ENCODE measurements at regions not wholly inside any gene's neighbourhood (a gene's known extent, or its start where the extent isn't known, plus 50 kb on each side); places are given as distances from the start of the nearest gene placed in this dataset.
A peak's percentile ranks its signal among the peaks of the same experiment; 100 is the strongest.

- H3K36me3 ChIP-seq (ENCODE audit: insufficient read depth): no peaks in the 10 kb centered on the region
- H3K9ac ChIP-seq: no peak overlapping the region
- no peaks in the 10 kb centered on the region for H4K20me1 ChIP-seq (ENCODE audit: insufficient read depth)
- H3K4me1 ChIP-seq (ENCODE audit: low read depth, poor library complexity, severe bottlenecking): no peaks in the 10 kb centered on the region
- H3K79me2 ChIP-seq (ENCODE audit: insufficient read depth, low read depth): no peaks in the 10 kb centered on the region
- no peak overlapping the region for H2AFZ ChIP-seq (ENCODE audit: low read depth)
- no peak overlapping the region for H3K4me2 ChIP-seq
- H3K4me3 ChIP-seq (IDR thresholded peaks at IDR 0.05; ENCODE audit: insufficient read depth, low read depth, low read length): no peak overlapping the region
- TF ChIP-seq, protein P1, sequence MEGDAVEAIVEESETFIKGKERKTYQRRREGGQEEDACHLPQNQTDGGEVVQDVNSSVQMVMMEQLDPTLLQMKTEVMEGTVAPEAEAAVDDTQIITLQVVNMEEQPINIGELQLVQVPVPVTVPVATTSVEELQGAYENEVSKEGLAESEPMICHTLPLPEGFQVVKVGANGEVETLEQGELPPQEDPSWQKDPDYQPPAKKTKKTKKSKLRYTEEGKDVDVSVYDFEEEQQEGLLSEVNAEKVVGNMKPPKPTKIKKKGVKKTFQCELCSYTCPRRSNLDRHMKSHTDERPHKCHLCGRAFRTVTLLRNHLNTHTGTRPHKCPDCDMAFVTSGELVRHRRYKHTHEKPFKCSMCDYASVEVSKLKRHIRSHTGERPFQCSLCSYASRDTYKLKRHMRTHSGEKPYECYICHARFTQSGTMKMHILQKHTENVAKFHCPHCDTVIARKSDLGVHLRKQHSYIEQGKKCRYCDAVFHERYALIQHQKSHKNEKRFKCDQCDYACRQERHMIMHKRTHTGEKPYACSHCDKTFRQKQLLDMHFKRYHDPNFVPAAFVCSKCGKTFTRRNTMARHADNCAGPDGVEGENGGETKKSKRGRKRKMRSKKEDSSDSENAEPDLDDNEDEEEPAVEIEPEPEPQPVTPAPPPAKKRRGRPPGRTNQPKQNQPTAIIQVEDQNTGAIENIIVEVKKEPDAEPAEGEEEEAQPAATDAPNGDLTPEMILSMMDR (conservative IDR thresholded peaks at IDR 0.05; ENCODE audit: low read depth, low read length): peak; percentile 51; the same call in 1 of the 2 replicates
- no peak overlapping the region for H3K27ac ChIP-seq
- no peaks in the 10 kb centered on the region for H3K27me3 ChIP-seq (ENCODE audit: insufficient read depth, low read depth)
Observed at GRCh38 chr10:89954787-89955566, 253.6 kb downstream of the KIF20B start.

DNA sequence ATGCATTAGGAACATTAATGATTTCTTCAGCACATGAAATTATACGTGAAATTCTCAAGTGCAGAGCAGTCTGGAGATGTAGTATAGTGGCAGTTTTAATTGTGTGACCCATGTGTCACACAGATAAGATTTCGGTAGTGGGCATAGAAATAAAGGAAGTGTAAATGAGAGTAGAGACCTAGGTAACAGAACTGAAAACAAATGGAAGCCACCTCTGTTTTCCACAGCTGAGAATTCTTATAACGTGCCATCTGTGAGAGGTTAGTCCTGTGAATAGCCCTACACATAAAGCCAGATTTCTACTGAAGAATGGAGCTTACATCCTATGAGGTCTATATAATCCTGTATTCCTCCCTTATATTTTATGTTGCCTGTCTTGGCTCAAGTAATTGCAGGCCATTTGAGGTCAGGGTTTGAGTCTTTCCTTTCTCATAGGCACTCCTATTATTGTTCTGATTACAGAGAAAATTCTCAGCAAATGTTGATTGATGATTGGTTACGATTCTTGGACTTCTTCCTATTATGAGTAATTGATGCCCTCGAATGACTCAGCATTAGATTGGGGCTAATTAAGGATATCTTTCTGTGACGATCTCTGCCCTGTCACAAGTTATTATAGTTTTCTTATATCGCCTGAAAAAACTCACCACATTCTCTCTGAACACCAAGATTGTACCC lies 258.2 kb downstream of the KIF20B start:
- no peak overlapping the region for H3K9ac ChIP-seq
- H3K27me3 ChIP-seq (ENCODE audit: insufficient read depth, low read depth): no peaks in the 10 kb centered on the region
- no peak overlapping the region for H3K4me3 ChIP-seq (IDR thresholded peaks at IDR 0.05; ENCODE audit: insufficient read depth, low read depth, low read length)
- TF ChIP-seq, protein P1 (conservative IDR thresholded peaks at IDR 0.05; ENCODE audit: low read depth, low read length): no peak
- no peaks in the 10 kb centered on the region for H3K79me2 ChIP-seq (ENCODE audit: insufficient read depth, low read depth)
- H3K27ac ChIP-seq: no peak overlapping the region
- no peak overlapping the region for H2AFZ ChIP-seq (ENCODE audit: low read depth)
- H3K4me1 ChIP-seq (ENCODE audit: low read depth, poor library complexity, severe bottlenecking): no peaks in the 10 kb centered on the region
- no peaks in the 10 kb centered on the region for H4K20me1 ChIP-seq (ENCODE audit: insufficient read depth)
- H3K36me3 ChIP-seq (ENCODE audit: insufficient read depth): no peaks in the 10 kb centered on the region
- H3K4me2 ChIP-seq: no peak overlapping the region

DNA sequence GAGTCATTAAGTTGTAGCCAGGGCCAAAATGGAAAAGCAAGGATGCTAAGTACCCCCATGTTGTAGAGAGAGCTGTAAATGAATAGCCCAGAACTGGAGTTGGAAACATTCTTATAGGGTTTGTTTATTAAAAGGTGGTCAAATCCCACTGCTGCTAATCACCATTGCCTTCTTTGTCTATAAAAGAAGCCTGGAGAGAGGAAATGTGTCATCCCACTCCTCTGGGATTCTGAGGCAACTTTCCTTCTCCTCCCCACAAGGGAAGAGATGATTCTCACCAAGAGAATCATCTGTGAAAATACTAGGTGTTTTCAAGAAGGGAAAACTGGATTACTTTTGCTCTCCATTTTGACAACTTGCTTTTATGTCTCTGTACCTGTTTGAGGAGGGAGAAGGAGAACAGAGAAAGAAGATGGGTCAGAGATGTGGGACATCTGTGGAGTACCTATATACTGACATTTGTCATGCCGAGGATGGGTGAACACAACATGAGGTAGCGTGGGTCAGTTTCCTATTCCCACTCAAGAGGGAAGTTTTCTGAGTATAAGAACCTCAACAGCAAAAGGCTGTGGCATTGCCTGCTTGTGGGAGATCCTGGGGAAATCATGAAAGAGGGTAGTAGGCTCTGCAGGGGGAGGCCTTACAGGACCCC lies 262.2 kb downstream of the KIF20B start:
- Histone ChIP-seq H3K79me2 (ENCODE audit: insufficient read depth, low read depth) (no peaks in the 10 kb centered on the region), H3K36me3 (ENCODE audit: insufficient read depth) (no peaks in the 10 kb centered on the region), H3K27me3 (ENCODE audit: insufficient read depth, low read depth) (no peaks in the 10 kb centered on the region), H3K9ac (no peak overlapping the region), H4K20me1 (ENCODE audit: insufficient read depth) (no peaks in the 10 kb centered on the region), H3K4me1 (ENCODE audit: low read depth, poor library complexity, severe bottlenecking) (no peaks in the 10 kb centered on the region), H3K4me3 (IDR thresholded peaks at IDR 0.05; ENCODE audit: insufficient read depth, low read depth, low read length) (no peak overlapping the region), H3K4me2 (no peak overlapping the region), H3K27ac (no peak overlapping the region), H2AFZ (ENCODE audit: low read depth) (no peak overlapping the region)
- TF ChIP-seq, protein P1 (conservative IDR thresholded peaks at IDR 0.05; ENCODE audit: low read depth, low read length): no peak

GRCh38 chr10:89966211-89966610 lies 264.8 kb downstream of the KIF20B start:
- no peak overlapping the region for H3K4me3 ChIP-seq (IDR thresholded peaks at IDR 0.05; ENCODE audit: insufficient read depth, low read depth, low read length)

More at GRCh38 chr10:89966211-89966610, 264.8 kb downstream of the KIF20B start:
- H2AFZ ChIP-seq (ENCODE audit: low read depth): no peak overlapping the region
- H3K27ac ChIP-seq: no peak overlapping the region
- H3K79me2 ChIP-seq (ENCODE audit: insufficient read depth, low read depth): no peaks in the 10 kb centered on the region
- H3K36me3 ChIP-seq (ENCODE audit: insufficient read depth): no peaks in the 10 kb centered on the region
- H4K20me1 ChIP-seq (ENCODE audit: insufficient read depth): no peaks in the 10 kb centered on the region
- no peaks in the 10 kb centered on the region for H3K4me1 ChIP-seq (ENCODE audit: low read depth, poor library complexity, severe bottlenecking)
- H3K9ac ChIP-seq: no peak overlapping the region
- no peaks in the 10 kb centered on the region for H3K27me3 ChIP-seq (ENCODE audit: insufficient read depth, low read depth)
- TF ChIP-seq, protein P1 (conservative IDR thresholded peaks at IDR 0.05; ENCODE audit: low read depth, low read length): no peak
- no peak overlapping the region for H3K4me2 ChIP-seq

Measured in KMS-11 (cell line).